ENCODE measurements at regions not wholly inside any gene's neighbourhood (a gene's known extent, or its start where the extent isn't known, plus 50 kb on each side); places are given as distances from the start of the nearest gene placed in this dataset.

- TF ChIP-seq POLR2AphosphoS5 (IDR thresholded peaks at IDR 0.05; ENCODE audit: borderline replicate concordance, low read depth, low read length) (no peak; the same call in 1 of the 2 replicates), EZH2 (IDR thresholded peaks at IDR 0.05) (no peak)
Observed at GRCh38 chr12:98354520-98355035, 160.8 kb upstream of the TMPO start.

All from SK-N-MC (cell line).